Common myeloid progenitor, CD34-positive (primary cell): ENCODE measurements at regions not wholly inside any gene's neighbourhood (a gene's known extent, or its start where the extent isn't known, plus 50 kb on each side); places are given as distances from the start of the nearest gene placed in this dataset.

Source experiments
- CTCF ChIA-PET: fragments of 350-600 bp; sonication (Branson Sonifier 250); formaldehyde crosslinking; loops from one replicate; lab custom pipeline; 2021; ENCODE audit warnings: antibody characterized with exemption; lab: Charles Lee
- POLR2A ChIA-PET: fragments of 350-600 bp; sonication (Branson Sonifier 250); formaldehyde crosslinking; loops from one replicate; lab custom pipeline; 2021; ENCODE audit warnings: antibody characterized with exemption; lab: Charles Lee
- DNase-seq, 3 donors: peaks; one replicate each; pipeline versions ENCODE4 v3.0.0 to v3.0.0-alpha.2; 2013
- H3K27ac ChIP-seq, 2 experiments: 1 replicate in 1 of 2; 2 replicates in 1 of 2; pipeline ENCODE4 v1.7.0; 2013; ENCODE audit warnings: inconsistent platforms in 2 of 2, low read length in 2 of 2, mild to moderate bottlenecking in 2 of 2, low read depth in 1 of 2, moderate library complexity in 1 of 2; ENCODE audit not compliant: severe bottlenecking in 2 of 2, insufficient read depth in 1 of 2, poor library complexity in 1 of 2
- H3K27me3 ChIP-seq, 5 experiments: replicated peaks in 2 of 5; 1 replicate in 3 of 5; 2 replicates in 2 of 5; pipeline versions ENCODE4 v1.6.1 to v1.7.0; 2013; ENCODE audit warnings: low read length in 4 of 5, mild to moderate bottlenecking in 2 of 5, moderate library complexity in 2 of 5, inconsistent platforms in 1 of 5; ENCODE audit not compliant: insufficient read depth in 5 of 5, control insufficient read depth in 4 of 5
- H3K36me3 ChIP-seq, 4 experiments: 1 replicate in 2 of 4; 2 replicates in 2 of 4; pipeline versions ENCODE4 v1.6.1 to v1.7.0; 2013; ENCODE audit warnings: low read length in 3 of 4, control low read depth in 1 of 4, mild to moderate bottlenecking in 1 of 4; ENCODE audit not compliant: control insufficient read depth in 4 of 4, insufficient read depth in 4 of 4
- H3K4me1 ChIP-seq, 4 experiments: 1 replicate in 3 of 4; 2 replicates in 1 of 4; pipeline versions ENCODE4 v1.6.1 to v1.7.1; 2013; ENCODE audit warnings: low read length in 3 of 4, mild to moderate bottlenecking in 3 of 4, control low read depth in 1 of 4, inconsistent platforms in 1 of 4, moderate library complexity in 1 of 4; ENCODE audit not compliant: control insufficient read depth in 4 of 4, insufficient read depth in 4 of 4; ENCODE audit errors: control extremely low read depth in 1 of 4
- H3K4me3 ChIP-seq, 7 experiments: 1 replicate in 4 of 7; 2 replicates in 3 of 7; pipeline versions ENCODE4 v1.5.1 to v1.7.0; 2013; ENCODE audit warnings: mild to moderate bottlenecking in 7 of 7, low read length in 6 of 7, moderate library complexity in 6 of 7, inconsistent platforms in 2 of 7, low read depth in 2 of 7, control low read depth in 1 of 7; ENCODE audit not compliant: insufficient read depth in 4 of 7, control insufficient read depth in 1 of 7; ENCODE audit errors: extremely low read depth in 1 of 7
- H3K9me3 ChIP-seq, 5 experiments: 1 replicate in 4 of 5; 2 replicates in 1 of 5; pipeline versions ENCODE4 v1.6.1 to v1.7.1; 2013; ENCODE audit warnings: low read length in 4 of 5, mild to moderate bottlenecking in 2 of 5, inconsistent platforms in 1 of 5, low read depth in 1 of 5, moderate library complexity in 1 of 5; ENCODE audit not compliant: control insufficient read depth in 4 of 5, insufficient read depth in 2 of 5; ENCODE audit errors: control extremely low read depth in 1 of 5
- WGBS: methylation state at CpG from one replicate; pipeline ENCODE4 v1.1.5; 2013; ENCODE audit not compliant: insufficient coverage; 5-methylcytosine and 5-hydroxymethylcytosine counted together

DNA sequence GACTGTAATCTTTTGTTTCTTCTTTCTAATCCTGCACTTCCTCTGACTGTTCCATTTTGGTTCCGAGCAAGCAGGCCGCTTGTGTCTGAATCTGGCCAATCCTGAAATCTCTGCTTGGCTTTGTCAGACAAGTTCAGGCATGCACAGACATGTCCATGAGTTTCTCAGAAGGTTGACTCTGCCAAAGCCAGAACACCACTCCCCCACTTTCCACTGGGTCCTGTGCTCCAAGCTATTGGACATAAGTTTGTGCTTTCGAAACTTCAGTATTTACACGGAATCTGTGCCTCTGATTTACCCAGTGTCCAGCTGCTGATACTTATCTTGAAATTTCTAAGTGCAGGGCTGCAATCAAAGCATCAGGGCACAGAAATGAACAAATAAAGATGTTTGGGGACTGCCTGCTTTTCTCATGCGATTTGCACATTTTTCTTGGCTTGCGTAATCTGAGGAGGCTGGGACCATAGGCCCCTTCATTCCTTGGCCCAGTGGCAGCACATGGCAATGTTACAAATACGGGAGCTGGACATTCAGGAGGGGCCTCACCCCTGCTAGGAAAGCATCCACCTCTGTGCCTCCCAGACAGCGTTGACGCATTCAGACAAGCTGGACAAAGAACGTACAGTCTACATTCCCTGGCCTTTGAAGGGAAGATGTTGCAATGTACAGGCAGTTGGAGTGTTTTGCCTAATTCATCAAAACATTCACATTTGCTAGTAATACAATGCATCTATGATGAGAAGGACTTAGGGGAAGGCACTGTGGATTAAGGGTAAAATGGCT lies 209.2 kb upstream of the PAPPA start:
- Histone ChIP-seq H3K4me1 (no peaks in the 10 kb centered on the region), H3K27me3 (no peaks in the 10 kb centered on the region), H3K4me3 (no peak overlapping the region), H3K9me3 (peaks cover 0 to 2% (median 0%) of the 10 kb centered on the region in 5 experiments), H3K27ac (no peak overlapping the region), H3K36me3 (no peaks in the 10 kb centered on the region)
- WGBS: 94% methylated on average over 10 of the region's 10 CpGs
- ChIA-PET CTCF (no interaction called here), POLR2A (no interaction called here)
- DNase-seq: no peak

DNA sequence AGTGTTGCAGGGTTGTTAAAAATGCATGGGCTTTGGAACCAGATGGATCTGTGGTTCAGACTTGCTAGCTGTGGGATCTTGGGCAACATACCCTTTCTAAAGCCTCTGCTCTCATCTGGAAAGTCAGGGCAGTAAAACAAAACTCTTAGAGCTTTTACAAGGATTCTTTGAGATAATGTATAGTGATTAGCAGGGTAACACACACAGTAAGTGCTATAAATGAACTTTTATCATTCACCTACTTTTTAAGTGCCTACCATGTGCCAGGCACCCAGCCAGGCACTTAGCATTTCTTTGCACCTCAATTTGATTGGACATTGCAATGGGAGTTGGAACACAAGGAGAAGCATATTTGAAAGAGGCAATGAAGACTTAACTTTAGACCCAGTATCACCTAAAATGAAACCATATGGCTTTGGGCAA lies 208.6 kb upstream of the PAPPA start:
- ChIA-PET POLR2A (no interaction called here), CTCF (no interaction called here)
- no peaks in the 10 kb centered on the region for H3K4me1 ChIP-seq
- no peak overlapping the region for H3K4me3 ChIP-seq
- no peaks in the 10 kb centered on the region for H3K36me3 ChIP-seq
- no peak overlapping the region for H3K27ac ChIP-seq
- H3K9me3 ChIP-seq: peaks cover 0 to 2% (median 0%) of the 10 kb centered on the region in 5 experiments
- no peak for DNase-seq
- H3K27me3 ChIP-seq: no peaks in the 10 kb centered on the region

DNA sequence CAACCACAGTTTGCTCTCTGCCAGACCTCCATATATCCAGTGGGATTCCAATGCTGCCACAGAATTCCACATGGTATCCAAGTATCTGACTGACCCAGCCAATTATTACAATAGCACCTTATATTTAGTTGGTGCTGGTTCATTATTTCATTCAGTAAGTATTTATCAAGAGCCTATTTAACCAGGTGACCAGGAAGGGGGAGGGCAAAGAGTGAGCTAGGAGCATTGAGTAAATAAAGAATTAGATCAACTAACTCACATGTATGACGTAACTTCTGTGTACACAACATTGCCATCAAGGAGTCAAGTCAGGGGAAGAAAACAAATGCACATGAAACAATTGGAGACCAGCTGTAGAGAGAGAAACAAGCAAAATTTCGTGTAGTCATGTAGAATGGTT lies 207.1 kb upstream of the PAPPA start:
- peaks cover 0 to 2% (median 0%) of the 10 kb centered on the region in 5 experiments for H3K9me3 ChIP-seq
- H3K4me1 ChIP-seq: no peaks in the 10 kb centered on the region
- H3K27me3 ChIP-seq: no peaks in the 10 kb centered on the region
- no peak for DNase-seq
- CTCF ChIA-PET: no interaction called here
- no peaks in the 10 kb centered on the region for H3K36me3 ChIP-seq
- WGBS: 64% methylated on average over 1 of the region's 2 CpGs
- H3K27ac ChIP-seq: no peak overlapping the region
- no peak overlapping the region for H3K4me3 ChIP-seq
- POLR2A ChIA-PET: no interaction called here

DNA sequence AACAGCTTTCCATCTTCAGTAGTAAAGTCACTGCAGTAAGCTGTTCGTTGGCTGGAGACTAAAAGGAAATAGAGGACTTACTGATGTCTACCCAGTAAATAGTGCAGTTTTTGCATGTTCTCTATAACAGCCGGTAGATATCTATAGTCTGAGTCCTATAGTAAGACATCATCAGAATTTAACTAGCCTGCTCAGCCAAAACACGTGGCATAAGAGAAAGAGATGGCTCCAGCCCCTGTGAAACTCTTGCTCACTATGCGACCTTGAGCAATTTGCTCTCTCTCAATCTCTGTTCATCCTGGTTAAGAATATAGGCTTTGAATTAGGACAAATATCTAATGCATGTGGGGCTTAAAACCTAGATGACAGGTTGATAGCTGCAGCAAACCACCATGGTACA lies 201.6 kb upstream of the PAPPA start:
- DNase-seq: no peak
- CTCF ChIA-PET: no interaction called here
- Histone ChIP-seq H3K4me1 (no peaks in the 10 kb centered on the region), H3K27ac (no peak overlapping the region), H3K4me3 (no peak overlapping the region), H3K9me3 (peaks cover 0 to 2% (median 0%) of the 10 kb centered on the region in 5 experiments), H3K27me3 (no peaks in the 10 kb centered on the region), H3K36me3 (no peaks in the 10 kb centered on the region)
- WGBS: 79% methylated on average over 3 of the region's 4 CpGs
- POLR2A ChIA-PET: no interaction called here

DNA sequence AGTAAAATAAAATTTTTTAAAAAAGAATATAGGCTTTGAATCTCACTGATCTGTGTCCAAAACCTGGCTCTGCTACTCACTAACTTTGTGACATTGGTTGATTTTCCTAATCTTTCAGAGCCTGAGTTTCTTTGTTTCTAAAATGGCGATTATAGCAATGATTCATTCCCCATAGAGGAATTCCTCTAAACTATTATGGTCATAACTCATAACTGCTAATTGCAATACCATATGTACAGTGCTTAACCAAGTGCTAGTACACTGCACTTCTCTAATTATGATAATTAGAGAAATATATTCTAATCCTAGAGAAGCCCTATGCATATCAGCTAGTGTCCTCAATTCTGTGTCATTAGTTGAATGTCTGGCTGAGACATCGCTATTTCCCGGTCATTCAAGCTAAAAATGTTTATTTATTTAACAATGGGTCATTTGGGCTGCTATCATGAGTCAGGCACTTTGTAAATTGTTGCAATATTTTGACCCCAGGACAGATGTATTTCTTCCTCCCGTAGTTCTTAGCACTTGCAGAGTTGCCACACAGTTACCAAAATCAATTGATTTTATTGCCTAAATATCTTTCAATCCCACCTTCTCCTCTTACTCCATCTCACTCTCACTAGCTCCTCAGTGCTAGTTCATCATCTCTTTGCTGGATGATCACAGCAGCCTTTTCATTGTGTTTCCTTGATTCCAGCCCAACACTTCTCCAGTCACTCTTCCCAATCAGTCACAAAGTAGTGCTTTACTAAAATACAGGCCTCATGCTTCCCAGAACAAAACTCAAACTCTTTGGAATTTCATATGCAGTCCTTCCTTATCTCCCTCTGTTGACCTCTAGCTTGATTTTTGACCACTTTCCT lies 200.9 kb upstream of the PAPPA start:
- H3K27me3 ChIP-seq: no peaks in the 10 kb centered on the region
- no peak for DNase-seq
- peaks cover 0 to 2% (median 0%) of the 10 kb centered on the region in 5 experiments for H3K9me3 ChIP-seq
- no peak overlapping the region for H3K27ac ChIP-seq
- CTCF ChIA-PET: interaction anchor here (1.1 kb wide), 1 partner anchor 9 kb away, joined by 3 read pairs; no protein-coding TSS in a partner anchor
- no peaks in the 10 kb centered on the region for H3K36me3 ChIP-seq
- no peaks in the 10 kb centered on the region for H3K4me1 ChIP-seq
- no peak overlapping the region for H3K4me3 ChIP-seq
- 93% methylated on average over 1 of the region's 4 CpGs for WGBS
- POLR2A ChIA-PET: no interaction called here

DNA sequence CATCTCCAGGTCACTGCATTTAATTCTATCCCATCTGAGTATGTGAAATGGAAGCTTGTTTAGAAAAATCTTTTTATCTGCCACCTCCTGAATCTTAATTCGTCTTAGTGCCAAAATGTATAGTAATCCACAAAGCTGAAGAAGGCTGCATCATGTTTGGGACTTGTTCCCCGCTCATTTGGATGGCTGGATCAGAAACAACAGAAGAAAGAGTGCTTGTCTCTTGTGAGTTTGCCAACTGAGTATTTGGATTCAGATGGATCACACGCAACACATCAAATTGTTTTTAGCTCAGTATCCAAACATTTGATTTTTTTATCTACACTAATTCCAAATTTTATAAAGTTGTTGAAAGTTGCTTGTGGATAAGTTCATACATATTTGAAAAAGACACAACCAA lies 197.2 kb upstream of the PAPPA start:
- ChIA-PET POLR2A (no interaction called here), CTCF (no interaction called here)
- Histone ChIP-seq H3K9me3 (no peaks in the 10 kb centered on the region), H3K4me1 (no peaks in the 10 kb centered on the region), H3K27me3 (peaks cover 0 to 3% (median 0%) of the 10 kb centered on the region in 5 experiments), H3K36me3 (no peaks in the 10 kb centered on the region), H3K27ac (no peak overlapping the region), H3K4me3 (no peak overlapping the region)
- 100% methylated on average over 2 of the region's 3 CpGs for WGBS
- DNase-seq: no peak

DNA sequence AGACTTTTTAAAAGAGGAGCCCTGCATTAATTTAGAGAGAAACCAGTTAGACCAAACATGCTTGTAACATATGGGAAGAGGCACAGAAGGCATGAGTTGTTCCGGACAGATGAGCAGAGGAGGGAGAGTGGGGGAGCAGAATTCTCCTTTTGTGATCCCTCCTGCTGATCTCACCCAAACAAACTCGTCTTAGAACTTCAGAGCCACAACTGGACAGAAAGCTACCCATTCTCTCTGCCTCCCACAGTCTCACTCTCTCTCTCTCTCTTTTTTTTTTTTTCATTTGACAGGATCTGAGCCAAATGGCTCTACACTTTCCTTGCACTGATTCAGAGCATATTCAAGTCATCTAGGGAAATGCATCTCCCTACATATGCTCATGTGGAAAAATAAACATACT lies 196.0 kb upstream of the PAPPA start:
- H3K4me1 ChIP-seq: no peaks in the 10 kb centered on the region
- no peak overlapping the region for H3K27ac ChIP-seq
- H3K4me3 ChIP-seq: no peak overlapping the region
- no peak for DNase-seq
- ChIA-PET POLR2A (no interaction called here), CTCF (interaction anchor here (0.9 kb wide), 1 partner anchor 18 kb away, joined by 3 read pairs; no protein-coding TSS in a partner anchor)
- no CpG with 5 or more reads among the region's 2 CpGs for WGBS
- H3K9me3 ChIP-seq: peaks cover 0 to 3% (median 0%) of the 10 kb centered on the region in 5 experiments
- H3K27me3 ChIP-seq: peaks cover 0 to 3% (median 0%) of the 10 kb centered on the region in 5 experiments
- no peaks in the 10 kb centered on the region for H3K36me3 ChIP-seq
